Uterus (tissue), 3 donors: ENCODE measurements at regions not wholly inside any gene's neighbourhood (a gene's known extent, or its start where the extent isn't known, plus 50 kb on each side); places are given as distances from the start of the nearest gene placed in this dataset.
A peak's percentile ranks its signal among the peaks of the same experiment; 100 is the strongest.

ENCODE experiments used
- DNase-seq, 2 donors: peaks; one replicate each; pipeline ENCODE4 v3.0.0-alpha.2; 2019 to 2020
- H3K27ac ChIP-seq, 2 donors: fragments of 200-600 bp; sonication (generic); 1 replicate in 1 of 2; 2 replicates in 1 of 2; pipeline ENCODE4 v1.5.1; 2016 to 2018
- H3K27me3 ChIP-seq, 2 donors: fragments of 200-600 bp; sonication (generic); one replicate each; pipeline ENCODE4 v1.5.1; 2018 to 2019; ENCODE audit warnings: control low read depth in 1 of 2
- H3K36me3 ChIP-seq, 2 donors: fragments of 200-600 bp; sonication (generic); one replicate each; pipeline ENCODE4 v1.5.1; 2019; ENCODE audit warnings: control low read depth in 1 of 2
- H3K4me1 ChIP-seq, 2 donors: fragments of 200-600 bp; sonication (generic); one replicate each; pipeline ENCODE4 v1.5.1; 2018 to 2019; ENCODE audit warnings: control low read depth in 1 of 2
- H3K4me3 ChIP-seq, 2 donors: fragments of 200-600 bp; sonication (generic); 1 replicate in 1 of 2; 2 replicates in 1 of 2; pipeline ENCODE4 v1.5.1; 2018 to 2019; ENCODE audit warnings: mild to moderate bottlenecking in 1 of 2
- H3K9me3 ChIP-seq, 2 donors: fragments of 200-600 bp; sonication (generic); one replicate each; pipeline ENCODE4 v1.5.1; 2019; ENCODE audit warnings: control low read depth in 1 of 2
- POLR2A ChIP-seq, 2 donors: fragments of 450-650 bp; IDR thresholded peaks; one replicate each; pipeline ENCODE4 v1.6.1; 2016; ENCODE audit warnings: antibody characterized with exemption in 2 of 2, mild to moderate bottlenecking in 1 of 2, moderate library complexity in 1 of 2
- intact Hi-C: fragments of 100-400 bp; cut with DNase I; formaldehyde crosslinking; loops from one replicate; pipeline ENCODE4 v1.15.1; 2023; ENCODE audit warnings: low total_unique reads
- TF ChIP-seq, protein P1 (sequence below), 4 experiments: fragments of 200-600 bp in 2 of 4; fragments of 450-650 bp in 2 of 4; sonication (generic) in 2 of 4; IDR thresholded peaks; one replicate each; pipeline ENCODE4 v1.5.1; 2016 to 2019; ENCODE audit warnings: antibody characterized with exemption in 4 of 4, mild to moderate bottlenecking in 2 of 4, moderate library complexity in 1 of 4
- donor health status: DM: yes; HTN: yes; CAD: no.

DNA sequence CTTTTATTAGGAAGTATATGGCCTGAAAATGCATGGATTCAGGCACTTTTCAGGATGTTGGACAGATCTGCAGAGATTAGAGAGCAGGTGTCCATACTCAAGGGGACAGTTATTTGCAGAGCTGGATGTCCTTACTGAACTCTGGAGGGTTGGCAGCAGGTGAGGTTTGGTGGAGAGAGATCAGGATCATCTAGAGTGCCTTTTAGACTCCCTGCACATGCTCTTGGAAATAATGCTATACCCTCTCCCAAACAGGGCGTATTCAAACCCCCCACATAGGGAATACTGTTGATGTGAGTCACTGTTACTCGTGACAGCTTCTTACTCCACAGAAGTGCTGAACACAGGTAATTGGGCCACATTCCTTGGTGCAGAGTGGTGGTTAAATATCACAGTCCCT lies 725.7 kb upstream of the SGCG start:
- no peak for TF ChIP-seq POLR2A (IDR thresholded peaks at IDR 0.05)
- TF ChIP-seq, protein P1, sequence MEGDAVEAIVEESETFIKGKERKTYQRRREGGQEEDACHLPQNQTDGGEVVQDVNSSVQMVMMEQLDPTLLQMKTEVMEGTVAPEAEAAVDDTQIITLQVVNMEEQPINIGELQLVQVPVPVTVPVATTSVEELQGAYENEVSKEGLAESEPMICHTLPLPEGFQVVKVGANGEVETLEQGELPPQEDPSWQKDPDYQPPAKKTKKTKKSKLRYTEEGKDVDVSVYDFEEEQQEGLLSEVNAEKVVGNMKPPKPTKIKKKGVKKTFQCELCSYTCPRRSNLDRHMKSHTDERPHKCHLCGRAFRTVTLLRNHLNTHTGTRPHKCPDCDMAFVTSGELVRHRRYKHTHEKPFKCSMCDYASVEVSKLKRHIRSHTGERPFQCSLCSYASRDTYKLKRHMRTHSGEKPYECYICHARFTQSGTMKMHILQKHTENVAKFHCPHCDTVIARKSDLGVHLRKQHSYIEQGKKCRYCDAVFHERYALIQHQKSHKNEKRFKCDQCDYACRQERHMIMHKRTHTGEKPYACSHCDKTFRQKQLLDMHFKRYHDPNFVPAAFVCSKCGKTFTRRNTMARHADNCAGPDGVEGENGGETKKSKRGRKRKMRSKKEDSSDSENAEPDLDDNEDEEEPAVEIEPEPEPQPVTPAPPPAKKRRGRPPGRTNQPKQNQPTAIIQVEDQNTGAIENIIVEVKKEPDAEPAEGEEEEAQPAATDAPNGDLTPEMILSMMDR (IDR thresholded peaks at IDR 0.05): no peak
- no peaks in the 10 kb centered on the region for H3K4me1 ChIP-seq
- H3K4me3 ChIP-seq: no peak overlapping the region
- H3K36me3 ChIP-seq: no peaks in the 10 kb centered on the region
- no peak overlapping the region for H3K27ac ChIP-seq
- DNase-seq: no peak
- H3K9me3 ChIP-seq: no peaks in the 10 kb centered on the region
- H3K27me3 ChIP-seq: no peaks in the 10 kb centered on the region
- intact Hi-C loops: no loop called here

DNA sequence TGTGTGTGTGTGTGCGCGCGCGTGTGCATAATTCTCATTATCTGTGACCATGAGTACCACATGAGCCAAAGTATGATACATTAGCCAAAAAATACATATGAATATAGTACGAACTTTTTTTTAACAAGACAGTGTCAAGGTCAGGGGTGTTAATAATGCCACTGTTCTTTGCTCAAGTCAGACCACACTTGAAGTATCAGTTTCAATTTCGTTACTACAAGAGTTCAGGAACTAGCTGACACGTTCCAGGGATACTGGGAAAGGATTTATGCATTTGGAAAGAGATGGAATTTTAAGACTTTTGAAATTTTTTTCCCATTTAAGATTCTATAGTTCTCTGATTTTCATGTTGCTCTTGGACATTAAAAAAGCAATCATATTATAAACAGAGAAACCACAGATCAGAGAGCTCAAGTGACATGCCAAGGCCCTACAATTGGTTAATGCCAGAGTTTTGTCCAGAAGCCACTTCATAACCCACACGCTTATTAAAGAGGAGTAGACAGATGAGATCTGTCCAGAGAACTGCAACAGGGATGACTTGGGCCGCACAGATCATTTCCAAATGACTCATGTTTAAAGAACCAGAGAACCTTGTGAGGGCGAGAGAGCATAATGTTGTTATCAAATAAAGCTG lies 718.8 kb upstream of the SGCG start:
- DNase-seq: peak in 1 of 2 donors; percentile 26
- H3K27me3 ChIP-seq: no peaks in the 10 kb centered on the region
- intact Hi-C loops: no loop called here
- TF ChIP-seq, protein P1 (IDR thresholded peaks at IDR 0.05): no peak
- TF ChIP-seq POLR2A (IDR thresholded peaks at IDR 0.05): no peak
- peak overlapping the region; percentile 46 to 65 for H3K27ac ChIP-seq
- H3K4me1 ChIP-seq: peaks cover 0 to 10% of the 10 kb centered on the region in 2 donors
- no peak overlapping the region for H3K4me3 ChIP-seq
- H3K9me3 ChIP-seq: no peaks in the 10 kb centered on the region
- no peaks in the 10 kb centered on the region for H3K36me3 ChIP-seq

DNA sequence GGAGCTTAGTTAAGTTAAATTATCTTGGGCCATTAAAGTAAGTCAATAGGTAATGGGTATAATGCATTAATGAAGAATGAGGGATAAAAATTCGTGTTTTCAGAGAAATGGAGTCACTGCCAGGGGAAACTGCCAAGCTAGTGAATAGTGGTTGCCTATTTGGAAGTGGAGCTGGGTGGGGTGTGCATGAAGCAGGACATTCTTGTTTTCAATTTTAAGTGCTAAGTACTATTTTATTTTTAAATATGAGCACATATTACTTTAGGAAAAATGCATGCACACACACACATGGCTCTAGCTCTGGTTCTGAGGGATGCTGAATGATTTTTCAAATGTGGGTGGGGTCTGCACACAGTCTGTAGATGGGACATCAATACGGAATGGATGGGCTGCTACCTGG lies 717.7 kb upstream of the SGCG start:
- TF ChIP-seq, protein P1 (IDR thresholded peaks at IDR 0.05): no peak
- no peak for TF ChIP-seq POLR2A (IDR thresholded peaks at IDR 0.05)
- intact Hi-C loops: no loop called here
- no peaks in the 10 kb centered on the region for H3K36me3 ChIP-seq
- H3K27me3 ChIP-seq: no peaks in the 10 kb centered on the region
- no peak overlapping the region for H3K4me3 ChIP-seq
- no peak for DNase-seq
- H3K4me1 ChIP-seq: peaks cover 0 to 10% of the 10 kb centered on the region in 2 donors
- no peaks in the 10 kb centered on the region for H3K9me3 ChIP-seq
- peak overlapping the region; percentile 49 to 65 for H3K27ac ChIP-seq

DNA sequence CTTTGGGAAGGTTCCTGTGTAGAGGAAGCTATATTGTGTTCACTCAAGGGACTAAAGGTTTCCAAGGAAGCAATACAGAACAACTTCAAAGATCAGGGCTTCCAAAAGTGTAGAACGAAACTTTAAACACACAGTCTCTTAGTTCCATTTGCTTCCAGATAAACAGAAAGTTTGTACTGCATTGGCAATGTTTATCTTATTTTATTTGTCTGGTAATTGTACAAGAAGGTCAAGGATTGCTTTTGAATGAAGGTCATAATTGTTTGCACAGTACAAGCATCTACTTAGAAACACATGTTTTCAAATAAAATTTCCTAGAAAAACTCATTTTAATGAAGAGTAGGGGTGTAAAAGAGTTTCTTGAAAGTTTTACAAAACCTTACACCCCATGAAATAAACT lies 712.7 kb upstream of the SGCG start:
- Histone ChIP-seq H3K4me1 (peaks cover 0 to 2% of the 10 kb centered on the region in 2 donors), H3K27me3 (no peaks in the 10 kb centered on the region), H3K9me3 (no peaks in the 10 kb centered on the region), H3K27ac (no peak overlapping the region), H3K4me3 (no peak overlapping the region), H3K36me3 (no peaks in the 10 kb centered on the region)
- DNase-seq: no peak
- intact Hi-C loops: no loop called here
- TF ChIP-seq, protein P1 (IDR thresholded peaks at IDR 0.05): no peak

DNA sequence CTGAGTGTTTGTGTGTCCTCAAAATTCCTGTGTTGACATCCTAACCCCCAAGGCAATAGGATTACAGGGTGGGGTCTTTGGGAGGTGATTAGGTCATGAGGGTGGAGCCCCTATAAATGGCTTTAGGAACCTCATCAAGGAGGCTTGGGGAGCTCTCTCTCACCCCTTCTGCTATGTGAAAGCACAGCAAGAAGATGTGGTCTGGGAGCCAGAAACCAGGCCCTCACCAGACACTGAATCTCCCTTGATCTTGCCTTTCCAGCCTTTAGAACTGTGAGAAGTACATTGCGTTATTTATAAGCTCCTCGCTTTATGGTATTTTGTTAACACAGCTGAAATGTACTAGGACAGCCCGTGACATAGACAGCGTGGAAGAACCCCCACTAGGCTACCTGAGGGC lies 712.0 kb upstream of the SGCG start:
- H3K4me3 ChIP-seq: no peak overlapping the region
- no peak for DNase-seq
- TF ChIP-seq, protein P1 (IDR thresholded peaks at IDR 0.05): no peak
- no peak for TF ChIP-seq POLR2A (IDR thresholded peaks at IDR 0.05)
- H3K4me1 ChIP-seq: no peaks in the 10 kb centered on the region
- no peaks in the 10 kb centered on the region for H3K9me3 ChIP-seq
- no peaks in the 10 kb centered on the region for H3K27me3 ChIP-seq
- H3K27ac ChIP-seq: peak overlapping the region; percentile 11 to 26
- intact Hi-C loops: no loop called here
- H3K36me3 ChIP-seq: no peaks in the 10 kb centered on the region
